Transverse colon (tissue), 4 donors: ENCODE measurements at regions not wholly inside any gene's neighbourhood (a gene's known extent, or its start where the extent isn't known, plus 50 kb on each side); places are given as distances from the start of the nearest gene placed in this dataset.

ENCODE experiments used
- DNase-seq: peaks from one replicate; pipeline ENCODE4 v3.0.0-alpha.2; 2019
- H3K27ac ChIP-seq, 4 donors: fragments of 200-600 bp; sonication (generic); 2 replicates each; pipeline ENCODE4 v1.5.1; 2016 to 2018; ENCODE audit warnings: inconsistent platforms in 4 of 4
- H3K27me3 ChIP-seq: fragments of 200-600 bp; sonication (generic); 2 replicates; pipeline ENCODE4 v1.5.1; 2017; ENCODE audit warnings: inconsistent platforms
- H3K36me3 ChIP-seq, 4 donors: fragments of 200-600 bp; sonication (generic); 2 replicates each; pipeline ENCODE4 v1.5.1; 2017 to 2019; ENCODE audit warnings: inconsistent platforms in 4 of 4
- H3K4me1 ChIP-seq, 4 donors: fragments of 200-600 bp; sonication (generic); 2 replicates each; pipeline ENCODE4 v1.5.1; 2017 to 2020; ENCODE audit warnings: inconsistent platforms in 4 of 4
- H3K4me3 ChIP-seq, 4 donors: fragments of 200-600 bp; sonication (generic); 1 replicate in 1 of 4; 2 replicates in 3 of 4; pipeline versions ENCODE4 v1.5.1 to v1.6.1; 2017 to 2019; ENCODE audit warnings: inconsistent platforms in 4 of 4
- H3K9me3 ChIP-seq, 2 donors: fragments of 200-600 bp; sonication (generic); 2 replicates each; pipeline ENCODE4 v1.5.1; 2017 to 2019; ENCODE audit warnings: inconsistent platforms in 2 of 2
- CTCF ChIP-seq, 5 experiments: fragments of 200-600 bp in 3 of 5; fragments of 450-650 bp in 2 of 5; sonication (generic) in 3 of 5; IDR thresholded peaks; 1 replicate in 2 of 5; 2 replicates in 3 of 5; pipeline ENCODE4 v1.5.1; 2016 to 2017; ENCODE audit warnings: antibody characterized with exemption in 5 of 5, inconsistent platforms in 3 of 5, mild to moderate bottlenecking in 2 of 5, moderate library complexity in 1 of 5
- EP300 ChIP-seq: sonication (generic); formaldehyde crosslinking; IDR thresholded peaks from one replicate; pipeline ENCODE4 v1.6.1; 2017; ENCODE audit warnings: antibody characterized with exemption, low read depth
- POLR2A ChIP-seq: fragments of 450-650 bp; IDR thresholded peaks from one replicate; pipeline ENCODE4 v1.6.1; 2016; ENCODE audit warnings: antibody characterized with exemption, mild to moderate bottlenecking, moderate library complexity
- POLR2AphosphoS5 ChIP-seq, 3 donors: sonication (generic); formaldehyde crosslinking; IDR thresholded peaks; one replicate each; pipeline ENCODE4 v1.6.1; 2016; ENCODE audit warnings: antibody characterized with exemption in 3 of 3
- WGBS, 2 donors: methylation state at CpG; one replicate each; pipeline ENCODE4 v1.1.5; 2018; ENCODE audit warnings: low coverage in 1 of 2; 5-methylcytosine and 5-hydroxymethylcytosine counted together
- in situ Hi-C, 4 donors: fragments of 200-750 bp; cut with MboI; loops; one replicate each; pipeline versions ENCODE4 v1.15.0 to v1.15.1; 2017; ENCODE audit warnings: low sequenced_read_pairs in 3 of 4, low pct_ligation_motif_present in 1 of 4, low pct_unique_long_range_greater_than_20kb in 1 of 4
- intact Hi-C: fragments of 100-400 bp; cut with DNase I; formaldehyde crosslinking; loops from one replicate; pipeline ENCODE4 v1.15.1; 2023; ENCODE audit warnings: low total_unique reads

GRCh38 chr10:123576706-123577105, 89.4 kb upstream of the GPR26 start:
- TF ChIP-seq EP300 (no peak), CTCF (IDR thresholded peaks at IDR 0.05) (no peak), POLR2A (no peak), POLR2AphosphoS5 (IDR thresholded peaks at IDR 0.05) (no peak)
- DNase-seq = no peak
- in situ Hi-C loops = loop anchor here (5.0 to 25.0 kb wide), 2 partner anchors 391 to 811 kb away; no protein-coding TSS in a partner anchor
- H3K27ac ChIP-seq = no peak overlapping the region
- H3K36me3 ChIP-seq = no peaks in the 10 kb centered on the region
- 73 to 74% methylated on average over 2 to 3 of the region's 3 CpGs for WGBS, 2 donors
- intact Hi-C loops = no loop called here
- H3K4me1 ChIP-seq = no peaks in the 10 kb centered on the region
- H3K9me3 ChIP-seq = no peaks in the 10 kb centered on the region
- peaks cover 26% of the 10 kb centered on the region for H3K27me3 ChIP-seq
- no peak overlapping the region for H3K4me3 ChIP-seq

GRCh38 chr10:123577921-123578461, 88.2 kb upstream of the GPR26 start:
- H3K36me3 ChIP-seq = no peaks in the 10 kb centered on the region
- 51 to 100% methylated on average over 1 to 4 of the region's 4 CpGs for WGBS, 2 donors
- no peak overlapping the region for H3K27ac ChIP-seq
- in situ Hi-C loops = loop anchor here (5.0 to 25.0 kb wide), 2 partner anchors 389 to 809 kb away; no protein-coding TSS in a partner anchor
- no peak for DNase-seq
- no peaks in the 10 kb centered on the region for H3K9me3 ChIP-seq
- H3K4me1 ChIP-seq = no peaks in the 10 kb centered on the region
- no peak for TF ChIP-seq POLR2A
- TF ChIP-seq POLR2AphosphoS5 (IDR thresholded peaks at IDR 0.05) = no peak
- no peak for TF ChIP-seq EP300
- no peak for TF ChIP-seq CTCF (IDR thresholded peaks at IDR 0.05)
- peaks cover 24% of the 10 kb centered on the region for H3K27me3 ChIP-seq
- H3K4me3 ChIP-seq = no peak overlapping the region
- intact Hi-C loops = no loop called here

GRCh38 chr10:123578721-123579120, 87.4 kb upstream of the GPR26 start:
- H3K9me3 ChIP-seq = no peaks in the 10 kb centered on the region
- no peak overlapping the region for H3K27ac ChIP-seq
- no peak for TF ChIP-seq POLR2AphosphoS5 (IDR thresholded peaks at IDR 0.05)
- TF ChIP-seq CTCF (IDR thresholded peaks at IDR 0.05) = no peak
- TF ChIP-seq EP300 = no peak
- TF ChIP-seq POLR2A = no peak
- in situ Hi-C loops (loop anchor here (5.0 to 25.0 kb wide), 2 partner anchors 389 to 809 kb away; no protein-coding TSS in a partner anchor), intact Hi-C loops (no loop called here)
- H3K4me1 ChIP-seq = peaks cover 0 to 4% (median 2%) of the 10 kb centered on the region in 4 donors
- H3K36me3 ChIP-seq = no peaks in the 10 kb centered on the region
- 69 to 79% methylated on average over 6 of the region's 6 CpGs for WGBS, 2 donors
- H3K27me3 ChIP-seq = peaks cover 18% of the 10 kb centered on the region
- DNase-seq = no peak
- H3K4me3 ChIP-seq = no peak overlapping the region

- H3K27me3 ChIP-seq = peaks cover 8% of the 10 kb centered on the region
- H3K9me3 ChIP-seq = no peaks in the 10 kb centered on the region
- no peak for DNase-seq
- no peak for TF ChIP-seq CTCF (IDR thresholded peaks at IDR 0.05)
- no peak for TF ChIP-seq POLR2AphosphoS5 (IDR thresholded peaks at IDR 0.05)
- no peak for TF ChIP-seq EP300
- no peak for TF ChIP-seq POLR2A
- H3K4me1 ChIP-seq = peaks cover 0 to 10% (median 2%) of the 10 kb centered on the region in 4 donors
- intact Hi-C loops (loop anchor here (1.0 kb wide), 1 partner anchor 389 kb away; no protein-coding TSS in a partner anchor), in situ Hi-C loops (loop anchor here (5.0 to 25.0 kb wide), 2 partner anchors 388 to 808 kb away; no protein-coding TSS in a partner anchor)
- no peak overlapping the region for H3K4me3 ChIP-seq
- no peaks in the 10 kb centered on the region for H3K36me3 ChIP-seq
- no peak overlapping the region for H3K27ac ChIP-seq
- WGBS, 2 donors = 68 to 100% methylated on average over 1 to 5 of the region's 5 CpGs
Measured at GRCh38 chr10:123579675-123580074, 86.5 kb upstream of the GPR26 start.
